Mammary epithelial cell (primary cell): ENCODE measurements at regions not wholly inside any gene's neighbourhood (a gene's known extent, or its start where the extent isn't known, plus 50 kb on each side); places are given as distances from the start of the nearest gene placed in this dataset.

Experiments used
- EZH2 ChIP-seq: IDR thresholded peaks from 2 replicates; pipeline ENCODE4 v1.6.1; 2012; ENCODE audit warnings: low read length, inconsistent platforms, borderline replicate concordance
- TF ChIP-seq, protein P1 (sequence below), 2 donors: IDR thresholded peaks in 1 of 2; conservative IDR thresholded peaks in 1 of 2; 2 replicates each; pipeline ENCODE4 v1.5.1; 2011 to 2012; ENCODE audit warnings: inconsistent platforms in 2 of 2, low read length in 2 of 2, mild to moderate bottlenecking in 2 of 2, control low read depth in 1 of 2, low read depth in 1 of 2; ENCODE audit not compliant: insufficient read depth in 1 of 2; ENCODE audit errors: extremely low read depth in 1 of 2

DNA sequence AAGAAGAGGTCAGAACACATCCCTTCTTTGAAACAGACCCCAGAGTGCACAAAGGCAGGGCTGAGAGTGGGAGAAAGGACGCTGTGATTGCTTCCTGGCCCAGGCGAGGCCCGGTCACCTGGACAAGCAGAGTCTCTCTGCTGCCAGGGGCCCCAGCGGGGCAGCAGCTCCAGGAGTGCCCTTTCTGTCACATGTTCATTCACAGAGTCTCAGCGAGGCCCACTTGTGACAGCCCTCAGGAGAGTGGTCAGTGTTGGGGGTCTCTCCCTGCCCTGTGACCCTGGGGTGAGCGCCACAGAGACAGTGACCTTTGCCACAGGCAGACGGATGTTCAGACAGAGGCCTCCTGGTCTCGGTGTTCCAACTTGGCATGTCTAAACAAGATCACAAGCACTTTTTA, 130.2 kb upstream of the IRX4 start:
- TF ChIP-seq, protein P1, sequence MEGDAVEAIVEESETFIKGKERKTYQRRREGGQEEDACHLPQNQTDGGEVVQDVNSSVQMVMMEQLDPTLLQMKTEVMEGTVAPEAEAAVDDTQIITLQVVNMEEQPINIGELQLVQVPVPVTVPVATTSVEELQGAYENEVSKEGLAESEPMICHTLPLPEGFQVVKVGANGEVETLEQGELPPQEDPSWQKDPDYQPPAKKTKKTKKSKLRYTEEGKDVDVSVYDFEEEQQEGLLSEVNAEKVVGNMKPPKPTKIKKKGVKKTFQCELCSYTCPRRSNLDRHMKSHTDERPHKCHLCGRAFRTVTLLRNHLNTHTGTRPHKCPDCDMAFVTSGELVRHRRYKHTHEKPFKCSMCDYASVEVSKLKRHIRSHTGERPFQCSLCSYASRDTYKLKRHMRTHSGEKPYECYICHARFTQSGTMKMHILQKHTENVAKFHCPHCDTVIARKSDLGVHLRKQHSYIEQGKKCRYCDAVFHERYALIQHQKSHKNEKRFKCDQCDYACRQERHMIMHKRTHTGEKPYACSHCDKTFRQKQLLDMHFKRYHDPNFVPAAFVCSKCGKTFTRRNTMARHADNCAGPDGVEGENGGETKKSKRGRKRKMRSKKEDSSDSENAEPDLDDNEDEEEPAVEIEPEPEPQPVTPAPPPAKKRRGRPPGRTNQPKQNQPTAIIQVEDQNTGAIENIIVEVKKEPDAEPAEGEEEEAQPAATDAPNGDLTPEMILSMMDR (conservative IDR thresholded peaks at IDR 0.05 in 1 of 2, IDR thresholded peaks at IDR 0.05 in 1 of 2; ENCODE audit: extremely low read depth in 1 of 2, insufficient read depth in 1 of 2, low read depth in 1 of 2, low read length in 2 of 2) = no peak
- no peak for TF ChIP-seq EZH2
